Tibial nerve (tissue), 4 donors: ENCODE measurements at regions not wholly inside any gene's neighbourhood (a gene's known extent, or its start where the extent isn't known, plus 50 kb on each side); places are given as distances from the start of the nearest gene placed in this dataset.

Source experiments
- CTCF ChIP-seq, 5 experiments: fragments of 200-600 bp in 3 of 5; fragments of 450-650 bp in 2 of 5; sonication (generic) in 3 of 5; IDR thresholded peaks; one replicate each; pipeline ENCODE4 v1.5.1; 2016 to 2019; ENCODE audit warnings: antibody characterized with exemption in 5 of 5, mild to moderate bottlenecking in 3 of 5, moderate library complexity in 2 of 5
- EP300 ChIP-seq, 2 donors: sonication (generic); formaldehyde crosslinking; IDR thresholded peaks; one replicate each; pipeline ENCODE4 v1.6.1; 2017; ENCODE audit warnings: antibody characterized with exemption in 2 of 2, mild to moderate bottlenecking in 1 of 2
- POLR2A ChIP-seq, 2 donors: fragments of 450-650 bp; IDR thresholded peaks; one replicate each; pipeline ENCODE4 v1.6.1; 2017; ENCODE audit warnings: antibody characterized with exemption in 2 of 2, mild to moderate bottlenecking in 2 of 2, moderate library complexity in 2 of 2

GRCh38 chr5:63820577-63820976 lies 141.7 kb downstream of the HTR1A start:
- TF ChIP-seq CTCF (IDR thresholded peaks at IDR 0.05) = no peak
- TF ChIP-seq POLR2A (IDR thresholded peaks at IDR 0.05) = no peak
- no peak for TF ChIP-seq EP300 (IDR thresholded peaks at IDR 0.05)
